Pancreas (tissue), 10 donors: ENCODE measurements at regions not wholly inside any gene's neighbourhood (a gene's known extent, or its start where the extent isn't known, plus 50 kb on each side); places are given as distances from the start of the nearest gene placed in this dataset.

ENCODE experiments used
- ATAC-seq, 4 donors: fragments of 200-7000 bp; cut with Tn5 transposase; one replicate each; pipeline versions ENCODE4 v1.8.0 to v1.9.1; 2020; ENCODE audit warnings: mild to moderate bottlenecking in 4 of 4, moderate library complexity in 4 of 4
- DNase-seq, 6 donors: peaks; one replicate each; pipeline ENCODE4 v3.0.0-alpha.2; 2020
- FAIRE-seq: peaks from 2 replicates; lab custom pipeline; 2012; peaks lifted over from hg19 to GRCh38; lab: Jason Lieb, UNC
- H3K27ac ChIP-seq, 4 donors: fragments of 200-600 bp; sonication (generic); 1 replicate in 3 of 4; 2 replicates in 1 of 4; pipeline versions ENCODE4 v1.5.0 to v1.8.0; 2020
- H3K27me3 ChIP-seq, 4 donors: fragments of 200-600 bp; one replicate each; pipeline ENCODE4 v1.8.0; 2021
- H3K36me3 ChIP-seq, 3 donors: fragments of 200-600 bp; sonication (generic) in 1 of 3; one replicate each; pipeline versions ENCODE4 v1.5.0 to v1.8.0; 2020 to 2021
- H3K4me1 ChIP-seq, 3 donors: fragments of 200-600 bp; one replicate each; pipeline ENCODE4 v1.8.0; 2021
- H3K4me3 ChIP-seq, 4 donors: fragments of 200-600 bp; sonication (generic) in 2 of 4; one replicate each; pipeline versions ENCODE4 v1.5.0 to v1.8.0; 2020 to 2021
- H3K9me3 ChIP-seq, 4 donors: fragments of 200-600 bp; one replicate each; pipeline ENCODE4 v1.8.0; 2021
- WGBS, 2 donors: extraction: QIAGEN DNeasy Blood & Tissue Kit; methylation state at CpG; one replicate each; pipeline ENCODE4 v1.1.7; 2013; 5-methylcytosine and 5-hydroxymethylcytosine counted together
- intact Hi-C, 3 donors: fragments of 100-400 bp; cut with DNase I; formaldehyde crosslinking; loops; one replicate each; pipeline versions ENCODE4 v1.11.1 to v1.14.2; 2022
- TF ChIP-seq, protein P1 (sequence below), 4 donors: fragments of 200-600 bp; sonication (generic) in 3 of 4; IDR thresholded peaks; one replicate each; pipeline versions ENCODE4 v1.5.0 to v1.8.0; 2021; ENCODE audit warnings: antibody characterized with exemption in 4 of 4
- donor health status: healthy with polysubstance abuse.
- donor health status: DM: no; HTN: no; CAD: no; lungs with moderate emphysema.
- donor health status: DM: no; HTN: no; CAD: no.
- donor health status: control.
- donor health status: control.
- donor health status: Bipolar disorder and iron deficiency.
- donor health status: DM: yes; HTN: yes; CAD: no.
- donor health status: DM: no; HTN: no; CAD: no.
- donor health status: DM: no; HTN: no; CAD: no.
- donor health status: DM: yes; HTN: yes; CAD: no.

DNA sequence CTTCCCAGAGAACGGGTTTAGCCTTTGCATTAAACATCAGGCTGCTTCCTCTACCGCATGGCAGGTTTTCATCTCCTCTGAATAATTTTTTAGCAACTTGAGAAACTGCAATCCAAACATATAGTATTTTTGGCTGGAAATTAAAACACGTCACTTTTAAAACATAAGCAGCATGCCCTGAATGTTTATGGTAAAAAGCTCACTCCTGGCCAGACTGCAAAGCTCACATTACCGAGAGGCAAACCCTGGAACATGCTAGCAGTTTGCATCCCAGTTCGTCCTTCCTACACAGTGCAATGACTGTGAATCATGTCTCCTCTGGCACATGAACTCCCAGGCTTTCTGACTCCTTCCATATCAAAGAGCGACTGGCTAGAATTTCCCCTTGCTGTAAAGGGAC is 312.3 kb downstream of the RRAGC start:
- H3K36me3 ChIP-seq: no peaks in the 10 kb centered on the region
- DNase-seq (no peak), ATAC-seq (no peak), FAIRE-seq (no peak)
- no peak overlapping the region for H3K27ac ChIP-seq
- no peak overlapping the region for H3K4me3 ChIP-seq
- intact Hi-C loops: no loop called here
- no peaks in the 10 kb centered on the region for H3K27me3 ChIP-seq
- TF ChIP-seq, protein P1, sequence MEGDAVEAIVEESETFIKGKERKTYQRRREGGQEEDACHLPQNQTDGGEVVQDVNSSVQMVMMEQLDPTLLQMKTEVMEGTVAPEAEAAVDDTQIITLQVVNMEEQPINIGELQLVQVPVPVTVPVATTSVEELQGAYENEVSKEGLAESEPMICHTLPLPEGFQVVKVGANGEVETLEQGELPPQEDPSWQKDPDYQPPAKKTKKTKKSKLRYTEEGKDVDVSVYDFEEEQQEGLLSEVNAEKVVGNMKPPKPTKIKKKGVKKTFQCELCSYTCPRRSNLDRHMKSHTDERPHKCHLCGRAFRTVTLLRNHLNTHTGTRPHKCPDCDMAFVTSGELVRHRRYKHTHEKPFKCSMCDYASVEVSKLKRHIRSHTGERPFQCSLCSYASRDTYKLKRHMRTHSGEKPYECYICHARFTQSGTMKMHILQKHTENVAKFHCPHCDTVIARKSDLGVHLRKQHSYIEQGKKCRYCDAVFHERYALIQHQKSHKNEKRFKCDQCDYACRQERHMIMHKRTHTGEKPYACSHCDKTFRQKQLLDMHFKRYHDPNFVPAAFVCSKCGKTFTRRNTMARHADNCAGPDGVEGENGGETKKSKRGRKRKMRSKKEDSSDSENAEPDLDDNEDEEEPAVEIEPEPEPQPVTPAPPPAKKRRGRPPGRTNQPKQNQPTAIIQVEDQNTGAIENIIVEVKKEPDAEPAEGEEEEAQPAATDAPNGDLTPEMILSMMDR (IDR thresholded peaks at IDR 0.05): no peak
- no peaks in the 10 kb centered on the region for H3K9me3 ChIP-seq
- WGBS, 2 donors: 65 to 72% methylated on average over 6 of the region's 6 CpGs
- no peaks in the 10 kb centered on the region for H3K4me1 ChIP-seq

DNA sequence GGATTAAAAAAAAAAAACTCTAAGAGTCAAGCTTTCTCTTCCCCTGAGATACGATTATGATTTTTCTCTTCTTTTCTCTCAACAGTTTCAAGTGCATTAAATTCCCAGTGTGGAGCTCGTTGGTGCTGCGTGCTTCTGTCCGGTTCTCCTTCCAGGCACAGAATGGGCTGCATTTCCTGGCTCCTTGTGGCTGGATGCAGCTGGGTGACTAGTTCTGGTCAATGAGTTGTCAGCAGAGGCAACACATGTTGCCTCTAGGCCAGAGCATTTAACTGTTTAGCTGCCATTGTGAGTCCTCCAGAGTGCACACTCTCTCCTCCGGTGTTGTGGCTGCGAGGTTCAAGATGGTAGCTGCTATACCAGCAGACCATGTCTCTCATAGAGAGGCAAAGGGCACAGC is 312.9 kb downstream of the RRAGC start:
- ATAC-seq (no peak), FAIRE-seq (no peak), DNase-seq (no peak)
- no peak overlapping the region for H3K4me3 ChIP-seq
- no peaks in the 10 kb centered on the region for H3K9me3 ChIP-seq
- no peaks in the 10 kb centered on the region for H3K27me3 ChIP-seq
- intact Hi-C loops: no loop called here
- 41 to 44% methylated on average over 6 of the region's 6 CpGs for WGBS, 2 donors
- TF ChIP-seq, protein P1 (IDR thresholded peaks at IDR 0.05): no peak
- H3K36me3 ChIP-seq: no peaks in the 10 kb centered on the region
- no peaks in the 10 kb centered on the region for H3K4me1 ChIP-seq
- no peak overlapping the region for H3K27ac ChIP-seq

DNA sequence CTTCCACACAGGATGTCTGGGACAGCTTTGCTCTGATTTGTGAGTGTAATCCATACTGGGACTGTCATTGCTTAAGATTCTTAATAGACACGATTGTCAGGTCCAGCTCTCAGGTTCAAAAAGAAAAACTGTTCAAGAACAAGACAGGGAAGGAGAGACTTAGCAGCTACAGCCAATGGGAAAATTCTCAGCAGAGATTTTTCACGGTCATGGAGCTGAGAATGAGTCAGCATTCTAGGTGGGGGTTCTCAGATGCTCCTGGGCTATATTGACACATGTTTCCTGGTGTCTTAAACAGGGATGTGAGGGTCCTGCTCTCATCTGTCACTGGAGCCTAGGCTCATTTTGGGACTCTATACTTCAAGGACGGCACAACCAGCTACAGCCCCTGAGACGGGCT is 318.3 kb downstream of the RRAGC start:
- intact Hi-C loops: no loop called here
- 46 to 50% methylated on average over 4 of the region's 4 CpGs for WGBS, 2 donors
- H3K36me3 ChIP-seq: no peaks in the 10 kb centered on the region
- H3K27me3 ChIP-seq: peaks cover 0 to 5% (median 2%) of the 10 kb centered on the region in 4 donors
- FAIRE-seq: no peak
- H3K4me1 ChIP-seq: no peaks in the 10 kb centered on the region
- no peak for DNase-seq
- no peak for ATAC-seq
- TF ChIP-seq, protein P1 (IDR thresholded peaks at IDR 0.05): no peak
- no peak overlapping the region for H3K27ac ChIP-seq
- H3K9me3 ChIP-seq: no peaks in the 10 kb centered on the region
- no peak overlapping the region for H3K4me3 ChIP-seq

DNA sequence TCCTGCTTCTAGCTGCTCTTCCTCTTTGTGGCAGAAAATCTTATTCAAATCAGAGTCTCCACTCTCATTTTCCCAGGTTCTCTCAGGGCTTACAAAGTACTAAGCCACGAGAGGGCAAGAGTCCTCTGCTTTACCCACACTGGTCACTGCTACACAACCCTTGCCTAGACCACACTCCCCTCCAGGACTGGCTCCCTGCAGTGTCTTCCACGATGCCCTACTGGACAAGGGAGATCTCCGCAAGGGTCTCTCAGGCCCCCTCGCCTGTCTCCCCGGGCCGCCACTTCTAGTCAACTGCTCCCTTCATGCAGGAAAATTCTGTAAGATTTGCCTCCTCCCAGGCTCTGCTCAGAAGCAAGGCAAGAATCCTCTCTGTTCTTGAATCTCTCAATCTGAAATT is 319.6 kb downstream of the RRAGC start:
- H3K36me3 ChIP-seq: no peaks in the 10 kb centered on the region
- TF ChIP-seq, protein P1 (IDR thresholded peaks at IDR 0.05): no peak
- H3K27ac ChIP-seq: no peak overlapping the region
- ATAC-seq (no peak), FAIRE-seq (no peak), DNase-seq (no peak)
- H3K27me3 ChIP-seq: peaks cover 0 to 5% (median 2%) of the 10 kb centered on the region in 4 donors
- H3K4me1 ChIP-seq: no peaks in the 10 kb centered on the region
- intact Hi-C loops: no loop called here
- H3K9me3 ChIP-seq: no peaks in the 10 kb centered on the region
- H3K4me3 ChIP-seq: no peak overlapping the region
- WGBS, 2 donors: 47 to 49% methylated on average over 6 of the region's 6 CpGs

DNA sequence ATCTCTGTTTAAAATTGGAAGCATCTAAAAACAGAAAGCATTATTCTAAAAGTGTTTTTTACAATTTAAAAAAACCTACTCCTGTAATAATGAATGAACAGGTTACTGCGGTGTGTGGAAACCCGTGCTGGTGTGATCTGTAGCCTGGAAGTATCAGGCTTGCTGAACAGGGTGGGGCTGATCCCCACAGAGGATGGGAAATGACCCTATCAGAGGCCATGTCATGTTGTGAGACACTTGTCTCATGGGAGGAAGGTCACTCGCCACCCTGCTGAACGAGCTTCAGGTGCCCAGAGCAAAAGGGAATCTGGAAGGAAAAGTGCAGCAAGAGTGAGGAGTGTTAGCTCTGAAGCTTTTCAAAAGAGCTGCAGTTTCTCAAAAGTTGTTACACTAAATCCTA is 320.7 kb downstream of the RRAGC start:
- FAIRE-seq (no peak), ATAC-seq (no peak), DNase-seq (no peak)
- TF ChIP-seq, protein P1 (IDR thresholded peaks at IDR 0.05): no peak
- no peaks in the 10 kb centered on the region for H3K36me3 ChIP-seq
- H3K27ac ChIP-seq: no peak overlapping the region
- H3K4me1 ChIP-seq: no peaks in the 10 kb centered on the region
- 34 to 42% methylated on average over 4 of the region's 4 CpGs for WGBS, 2 donors
- H3K27me3 ChIP-seq: peaks cover 0 to 5% (median 2%) of the 10 kb centered on the region in 4 donors
- intact Hi-C loops: no loop called here
- no peak overlapping the region for H3K4me3 ChIP-seq
- no peaks in the 10 kb centered on the region for H3K9me3 ChIP-seq
